ENCODE measurements at regions not wholly inside any gene's neighbourhood (a gene's known extent, or its start where the extent isn't known, plus 50 kb on each side); places are given as distances from the start of the nearest gene placed in this dataset.

- no peak for TF ChIP-seq POLR2A (IDR thresholded peaks at IDR 0.05; ENCODE audit: borderline replicate concordance, extremely low read depth, insufficient read depth, insufficient read length)
- no peak for TF ChIP-seq CTCF (IDR thresholded peaks at IDR 0.05 in 2 of 3, conservative IDR thresholded peaks at IDR 0.05 in 1 of 3; ENCODE audit: borderline replicate concordance in 1 of 3, insufficient read depth in 1 of 3, low read depth in 2 of 3, low read length in 2 of 3)
- TF ChIP-seq POLR2AphosphoS5 (IDR thresholded peaks at IDR 0.05; ENCODE audit: low read depth, low read length): no peak
- TF ChIP-seq EZH2 (IDR thresholded peaks at IDR 0.05): no peak
- TF ChIP-seq YY1 (IDR thresholded peaks at IDR 0.05; ENCODE audit: extremely low read depth, insufficient replicate concordance, low read depth, low read length): no peak
- TF ChIP-seq SP1 (IDR thresholded peaks at IDR 0.05; ENCODE audit: low read depth): no peak
- TF ChIP-seq SIN3A (IDR thresholded peaks at IDR 0.05; ENCODE audit: low read depth): no peak
Measured at GRCh38 chr10:29166713-29167112, 122.2 kb upstream of the LYZL1 start.

All from HCT116 (cell line).